NCI-H1048 (cell line): ENCODE measurements at regions not wholly inside any gene's neighbourhood (a gene's known extent, or its start where the extent isn't known, plus 50 kb on each side); places are given as distances from the start of the nearest gene placed in this dataset.
"Not testable (repeated sequence)": the region's sequence is repeated elsewhere in the genome, so short reads cannot be mapped to it uniquely, and the experiment has no call there.

Experiments used
- DNase-seq: peaks from one replicate; lab custom pipeline; 2025; lab: John Stamatoyannopoulos, UW

DNA sequence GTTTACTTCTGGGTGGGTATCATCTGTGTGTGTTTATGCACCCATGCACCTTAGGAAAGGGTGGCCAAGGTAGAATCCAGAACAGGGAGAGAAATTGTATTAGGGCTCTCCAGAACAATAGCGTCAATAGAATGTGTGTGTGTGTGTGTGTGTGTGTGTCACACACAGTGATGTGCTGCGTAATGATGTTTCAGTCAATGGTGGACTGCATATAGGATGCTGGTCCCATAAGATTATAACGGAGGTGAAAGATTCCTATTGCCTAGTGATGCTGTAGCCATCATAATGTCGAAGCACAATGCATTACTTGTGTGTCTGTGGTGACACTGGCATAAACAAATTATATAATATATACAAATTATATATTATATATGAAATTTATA, 69.3 kb upstream of the PRR23C start:
- DNase-seq: no peak

DNA sequence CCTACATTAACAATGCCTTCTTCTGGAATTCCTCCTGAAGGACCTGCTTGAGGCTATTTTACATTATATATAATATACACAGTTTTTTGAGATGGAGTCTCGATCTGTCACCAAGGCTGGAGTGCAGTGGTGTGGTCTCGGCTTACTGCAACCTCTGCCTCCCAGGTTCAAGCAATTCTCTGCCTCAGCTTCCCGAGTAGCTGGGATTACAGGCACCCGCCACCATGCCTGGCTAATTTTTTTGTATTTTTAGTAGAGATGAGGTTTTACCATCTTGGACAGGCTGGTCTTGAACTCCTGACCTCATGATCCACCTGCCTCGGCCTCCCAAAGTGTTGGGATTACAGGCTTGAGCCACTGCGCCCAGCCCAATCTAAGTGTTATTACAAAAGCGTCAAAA, 71.9 kb upstream of the PRR23C start:
- DNase-seq: not testable (repeated sequence)

DNA sequence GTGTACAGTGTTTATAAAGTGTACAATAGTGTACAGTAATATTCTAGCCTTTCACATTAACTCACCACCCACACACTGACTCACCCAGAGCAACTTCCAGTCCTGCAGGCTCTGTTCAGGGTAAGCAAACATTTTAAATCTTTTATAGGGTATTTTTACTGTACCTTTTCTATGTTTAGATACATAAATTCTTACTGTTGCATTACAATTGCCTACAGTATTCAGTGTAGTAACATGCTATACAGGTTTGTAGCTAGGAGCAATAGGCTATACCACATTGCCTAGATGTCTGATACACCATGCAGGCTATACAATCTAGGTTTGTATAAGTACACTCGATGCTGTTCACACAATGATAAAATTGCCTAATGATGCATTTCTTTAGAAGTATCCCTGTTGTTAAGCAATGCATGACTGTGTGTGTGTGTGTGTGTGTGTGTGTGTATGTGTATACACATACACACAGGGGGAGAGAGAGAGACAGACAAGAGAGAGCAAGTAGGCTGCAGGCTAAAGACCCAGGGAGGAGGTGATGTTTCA, 72.5 kb upstream of the PRR23C start:
- DNase-seq: no peak

DNA sequence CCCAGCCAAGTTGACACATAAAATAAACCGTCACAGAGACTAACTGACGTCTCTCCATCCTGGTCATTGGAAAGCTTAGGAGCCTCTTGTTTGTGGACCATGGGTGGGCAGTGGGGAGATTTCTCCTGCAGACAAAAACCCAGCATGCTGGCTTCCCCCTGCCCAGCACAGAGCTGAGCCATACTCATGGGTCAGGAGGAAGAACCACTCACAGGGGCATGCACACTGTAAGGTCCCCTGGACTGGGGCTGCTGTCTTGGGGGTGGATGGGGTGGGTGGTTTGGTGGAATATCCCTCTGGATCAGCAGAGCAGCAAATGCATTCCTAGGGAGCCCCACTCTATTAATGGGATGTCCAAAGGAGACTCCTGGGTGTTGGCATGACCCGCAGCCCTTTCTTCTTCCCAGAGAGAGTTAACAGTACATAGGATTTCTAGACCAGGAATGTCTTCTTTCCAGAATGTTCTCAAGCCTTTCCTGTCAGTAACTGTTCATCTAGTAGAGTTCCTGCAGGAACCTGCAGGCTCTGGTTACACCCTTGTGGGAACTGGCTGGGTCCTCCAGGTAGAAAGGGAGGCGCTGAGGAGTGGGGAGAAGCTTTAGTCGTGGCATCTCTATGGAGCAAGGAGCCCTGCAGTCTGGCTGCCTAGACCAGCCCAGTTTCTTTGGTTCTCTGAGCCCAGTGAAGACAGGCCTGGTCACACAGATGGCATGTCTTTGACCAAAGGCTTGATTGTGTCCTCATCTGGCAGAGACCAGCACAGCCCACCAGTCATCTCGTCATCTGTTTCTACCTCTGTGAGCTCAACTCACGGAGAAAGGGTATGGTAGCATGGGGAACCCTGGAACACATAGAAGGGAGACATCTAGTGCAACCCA, 73.4 kb upstream of the PRR23C start:
- DNase-seq: no peak

DNA sequence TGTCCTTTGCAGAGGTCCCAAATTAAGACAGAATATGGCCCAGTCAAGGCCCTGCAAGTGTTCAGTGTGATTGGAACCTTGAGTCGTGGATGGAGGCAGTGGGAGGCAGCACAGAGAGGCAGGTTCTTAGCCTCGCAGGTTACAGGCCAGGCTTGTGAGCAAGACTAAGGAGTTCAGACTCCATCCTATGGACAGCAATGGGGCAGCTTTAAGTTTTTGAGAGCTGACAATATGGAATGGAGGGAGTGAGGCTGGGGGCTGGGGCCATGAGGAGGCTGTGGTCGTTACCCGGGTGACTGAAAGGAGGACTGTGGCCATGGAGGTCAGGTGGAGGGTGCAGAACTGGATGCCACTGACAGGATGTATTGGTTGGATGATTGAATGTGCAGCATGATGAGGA, 74.1 kb upstream of the PRR23C start:
- DNase-seq: no peak

DNA sequence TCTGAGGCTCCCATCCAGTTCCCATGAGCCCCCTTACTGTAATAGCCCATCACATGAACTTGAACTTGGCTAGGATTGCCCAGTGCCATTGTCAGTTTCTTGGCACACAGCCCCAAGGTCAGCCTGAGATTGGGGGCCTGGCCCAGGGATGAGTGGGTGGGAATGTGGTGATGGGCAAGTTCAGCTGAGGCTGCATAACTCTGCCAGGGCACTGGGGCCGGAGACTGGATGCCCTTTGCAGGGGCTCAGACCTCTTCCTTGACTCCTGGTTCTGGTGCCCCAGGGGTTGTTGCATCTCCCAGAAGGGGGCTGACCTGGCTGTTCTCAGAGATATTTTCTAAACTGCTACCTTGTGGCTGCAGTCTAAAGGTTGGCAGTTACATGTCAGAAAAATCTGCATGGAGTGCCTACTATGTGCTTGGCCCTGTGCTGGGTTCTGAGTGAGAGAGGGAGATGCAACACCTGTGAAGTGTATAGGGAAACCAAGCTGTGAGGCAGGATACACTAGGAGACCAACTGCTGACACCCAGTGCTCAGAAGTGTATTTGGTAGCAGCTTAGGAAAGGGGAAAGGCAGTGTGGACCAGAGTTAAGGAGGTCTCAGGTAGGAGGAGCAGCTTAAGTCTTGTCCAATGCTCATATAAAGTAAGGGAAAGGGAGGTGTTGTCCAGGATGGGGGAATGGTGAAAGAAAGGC, 74.8 kb upstream of the PRR23C start:
- no peak for DNase-seq

DNA sequence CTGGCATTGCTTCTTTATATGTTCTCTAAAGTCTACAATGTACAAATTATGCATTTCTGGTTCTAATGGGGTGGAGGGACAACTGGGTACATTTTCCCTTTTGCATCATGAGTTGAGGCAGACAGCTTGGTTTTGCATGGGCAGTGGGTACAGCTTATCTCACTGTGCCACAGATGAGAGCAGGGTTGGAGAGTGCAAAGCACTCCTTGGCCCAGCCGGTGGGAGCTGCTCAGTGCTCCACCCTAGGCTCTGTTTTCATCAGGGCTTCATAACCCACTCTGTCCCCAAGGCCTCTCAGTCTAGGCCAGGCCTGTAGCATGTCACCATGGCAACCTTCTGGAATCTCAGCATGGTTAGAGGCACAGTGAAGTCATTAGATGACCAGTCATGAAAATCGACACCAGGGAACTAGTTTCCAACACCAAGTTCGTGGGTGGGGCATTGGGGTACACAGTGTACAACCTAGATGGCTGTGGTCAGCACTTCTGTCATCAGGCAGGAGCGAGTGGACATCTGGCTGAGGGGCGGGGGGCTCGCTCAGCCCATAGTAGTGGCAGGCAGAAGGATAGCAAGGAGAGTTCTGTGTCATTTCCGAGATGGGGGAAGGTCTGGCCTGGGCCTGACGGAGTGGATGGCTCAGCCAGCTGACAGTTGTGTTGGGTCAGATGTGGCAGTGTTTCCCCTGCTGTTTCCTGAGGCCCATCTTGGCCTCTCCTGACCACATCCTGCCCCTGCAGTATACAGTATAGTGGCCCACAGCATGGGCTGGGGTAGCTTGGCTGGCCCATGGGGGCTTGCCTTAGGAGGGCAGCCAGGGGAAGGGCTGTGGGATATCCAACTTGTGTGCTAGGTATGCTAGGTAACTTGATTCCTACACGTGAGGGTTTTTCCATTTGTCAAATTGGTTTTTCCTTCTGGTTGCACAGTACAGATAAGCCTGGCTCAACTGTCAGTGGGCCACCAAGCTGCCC, 75.7 kb upstream of the PRR23C start:
- no peak for DNase-seq

DNA sequence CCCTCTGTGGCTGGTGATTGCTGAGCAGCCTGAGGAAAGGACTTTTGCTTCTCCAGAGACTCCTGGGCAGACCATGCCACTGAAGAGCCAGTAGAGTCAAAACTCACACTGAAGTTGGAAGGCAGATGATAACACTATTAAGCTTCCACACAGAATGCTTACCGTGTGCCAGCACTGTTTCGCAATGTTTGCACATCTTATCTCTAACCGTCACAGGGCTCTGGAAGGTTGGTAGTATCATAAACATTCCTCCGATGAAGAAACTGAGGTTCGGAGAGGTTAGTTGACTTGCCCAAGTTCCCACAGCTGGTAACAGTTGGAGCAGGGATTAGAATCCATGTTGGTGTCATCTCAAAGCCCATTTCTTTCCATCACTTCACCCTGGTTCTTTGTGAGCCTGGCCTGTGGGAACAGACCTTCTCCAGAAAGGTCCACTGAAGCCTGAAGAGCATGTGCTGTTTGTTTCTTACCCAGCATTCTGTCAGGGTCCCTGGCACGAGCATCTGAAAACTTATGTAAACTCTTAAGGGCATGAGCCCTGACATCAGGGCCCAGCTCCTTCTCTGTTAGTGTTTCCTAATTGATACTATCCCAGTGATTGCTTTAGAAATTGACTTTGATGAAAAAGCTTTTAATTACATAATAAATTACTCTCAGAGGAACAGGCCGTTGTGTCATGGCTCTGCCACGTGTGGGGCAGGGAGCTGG, 77.0 kb upstream of the PRR23C start:
- no peak for DNase-seq

DNA sequence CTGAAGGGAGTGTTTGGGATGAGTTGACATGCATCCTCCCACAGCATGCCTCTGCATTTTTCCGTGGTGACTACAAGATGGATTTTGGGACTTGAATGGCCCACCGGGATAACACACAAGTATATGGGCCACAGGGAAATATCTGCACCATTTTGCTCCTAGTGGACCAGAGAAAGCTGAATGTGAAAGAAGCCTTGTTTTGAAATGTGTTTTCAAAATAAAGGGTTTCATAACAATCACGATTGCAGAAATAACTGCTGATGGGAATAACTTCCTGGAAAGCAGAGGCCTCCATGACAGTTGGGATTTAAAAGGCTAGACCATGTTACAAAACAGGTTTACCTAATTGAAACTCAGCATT, 77.5 kb upstream of the PRR23C start:
- DNase-seq: no peak

DNA sequence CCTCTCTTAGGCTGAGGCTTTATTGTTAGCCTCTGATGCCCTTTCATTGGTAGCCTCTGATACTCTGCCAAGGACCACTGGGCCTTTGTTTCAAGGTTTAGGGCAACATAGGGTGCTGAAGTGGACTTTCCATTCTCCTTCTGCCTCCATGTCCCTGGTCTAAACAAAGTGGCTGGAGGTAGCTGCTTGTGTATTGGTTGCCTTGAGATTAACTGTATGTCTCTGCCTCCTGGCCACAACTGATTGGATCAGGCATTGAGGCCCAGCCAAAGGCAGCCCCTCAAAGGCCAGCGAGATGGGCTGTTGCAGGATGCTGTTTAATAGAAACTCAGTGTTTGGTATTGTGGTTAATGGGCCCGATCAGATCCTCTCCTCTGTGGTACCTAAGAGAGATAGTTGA, 77.9 kb upstream of the PRR23C start:
- DNase-seq: no peak

DNA sequence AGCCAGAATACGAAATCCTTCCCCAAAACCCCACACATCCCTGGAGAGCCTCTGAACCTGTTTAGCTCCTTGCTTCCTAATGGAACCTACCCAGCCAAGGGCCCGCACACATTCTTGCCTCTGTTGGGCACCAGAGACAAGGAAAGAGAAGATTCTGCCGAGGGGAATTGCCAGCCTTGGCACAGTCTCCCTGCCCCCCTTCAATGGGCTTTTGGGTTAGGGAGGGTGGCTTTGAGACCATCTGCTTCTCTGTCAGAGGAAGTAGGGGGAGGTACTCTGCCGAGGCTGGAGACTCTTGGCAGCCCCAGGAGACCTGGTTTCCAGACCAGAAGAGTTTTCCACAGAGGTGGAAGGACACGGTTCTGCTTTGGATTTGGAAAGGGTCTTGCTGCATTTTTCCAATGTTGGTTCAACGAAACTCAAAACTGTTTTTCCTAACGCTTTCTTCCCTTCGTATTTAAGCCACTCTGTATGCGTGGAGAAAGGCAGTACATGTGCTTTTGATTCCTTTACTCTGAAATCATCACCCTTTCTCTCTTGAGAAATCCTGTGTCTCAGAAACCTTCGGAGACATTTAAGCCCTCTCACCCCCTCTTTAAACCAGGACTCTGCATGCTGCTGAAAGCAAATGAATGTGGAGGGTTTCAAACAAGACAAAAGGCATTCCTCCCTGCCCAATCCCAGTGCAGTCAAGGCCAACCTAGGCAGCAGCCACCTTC, 78.8 kb upstream of the PRR23C start:
- no peak for DNase-seq

DNA sequence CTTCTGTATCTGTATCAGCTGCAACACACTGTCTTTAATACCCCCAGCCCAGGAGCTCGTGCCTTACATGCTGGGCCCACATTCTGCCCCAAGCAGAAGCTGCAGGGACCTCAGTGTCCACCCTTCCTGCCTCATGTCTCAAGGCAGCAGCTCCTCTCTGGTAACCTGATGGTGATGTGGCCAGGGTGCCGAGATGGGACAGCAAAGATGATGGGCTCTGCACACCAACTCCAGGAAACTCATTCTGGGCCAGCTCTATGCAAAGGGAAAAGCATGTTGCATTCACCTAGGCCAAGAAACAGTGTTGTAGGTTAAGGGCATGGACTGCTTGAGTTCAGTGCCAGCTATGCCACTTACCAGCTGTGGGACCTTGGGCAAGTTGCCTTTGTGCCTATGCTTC, 79.5 kb upstream of the PRR23C start:
- no peak for DNase-seq

DNA sequence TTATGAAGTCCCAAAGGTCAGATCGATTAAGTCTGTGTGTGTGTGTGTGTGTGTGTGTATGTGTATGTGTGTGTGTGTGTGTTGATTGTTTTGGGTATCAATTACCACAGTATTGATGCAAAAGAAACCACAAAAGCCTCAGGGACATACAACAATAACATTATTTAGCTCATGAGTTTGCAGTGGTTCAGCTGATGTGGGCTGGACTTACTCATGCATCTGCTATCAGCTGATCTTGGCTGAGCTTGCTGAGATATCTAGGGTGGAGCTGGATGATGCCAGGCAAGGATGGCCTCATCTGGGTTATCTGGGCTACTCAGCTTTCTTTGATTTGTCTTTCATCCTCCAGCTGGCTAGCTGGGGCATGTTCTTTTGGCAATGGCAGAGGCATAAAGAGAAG, 82.4 kb upstream of the PRR23C start:
- no peak for DNase-seq

DNA sequence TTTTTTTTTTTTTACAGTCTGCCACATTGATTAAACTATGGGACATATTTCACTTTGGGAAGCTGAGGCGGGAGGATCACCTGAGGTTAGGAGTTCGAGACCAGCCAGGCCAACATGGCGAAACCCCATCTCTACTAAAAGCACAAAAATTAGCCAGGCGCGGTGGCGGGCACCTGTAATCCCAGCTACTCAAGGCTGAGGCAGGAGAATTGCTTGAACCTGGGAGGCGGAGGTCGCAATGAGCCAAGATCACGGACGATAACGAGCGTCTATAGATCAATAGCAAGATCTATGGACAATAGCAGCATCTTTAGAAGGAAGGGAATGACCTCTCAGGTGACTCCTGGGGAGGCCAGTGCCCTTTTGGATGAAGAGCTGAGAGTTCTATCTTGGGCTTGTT, 82.9 kb upstream of the PRR23C start:
- not testable (repeated sequence) for DNase-seq

DNA sequence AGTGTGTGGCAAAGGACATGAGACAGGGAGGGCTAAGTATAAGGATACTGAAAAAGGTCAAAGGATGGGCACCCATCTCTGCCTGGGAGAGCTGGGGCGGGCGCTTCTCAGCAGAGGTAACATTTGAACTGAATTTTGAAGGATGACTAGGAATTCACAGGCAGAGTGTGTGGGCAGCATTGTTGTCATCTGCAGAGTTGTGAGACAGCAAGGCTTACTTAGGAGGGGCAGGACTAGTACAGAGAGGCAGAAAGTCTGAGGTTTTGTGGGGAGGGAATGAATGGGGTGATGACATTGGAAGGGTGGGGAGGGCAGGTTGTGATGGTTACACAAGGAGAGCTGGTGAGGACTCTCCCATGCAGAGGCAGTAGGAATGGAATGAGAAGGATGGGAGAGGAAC, 84.1 kb upstream of the PRR23C start:
- no peak for DNase-seq

DNA sequence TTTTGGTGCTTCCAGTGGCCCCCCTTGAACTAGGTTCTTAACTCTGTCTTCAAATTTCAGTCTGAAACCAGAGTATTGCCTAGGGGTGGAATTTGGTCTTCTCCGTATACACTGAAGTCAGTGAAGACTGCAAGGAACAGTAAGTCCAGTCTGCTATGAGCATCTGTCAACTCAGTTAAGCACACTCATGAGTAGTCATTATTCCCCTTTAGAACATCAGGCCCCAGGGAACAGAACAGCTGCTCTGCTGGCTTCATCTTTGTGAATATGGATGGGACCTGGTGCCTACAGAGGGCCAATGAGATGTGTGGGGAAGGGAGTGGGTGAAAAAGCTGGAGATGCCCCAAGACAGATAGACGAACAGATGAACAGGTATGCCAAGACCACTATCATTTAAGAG, 85.2 kb upstream of the PRR23C start:
- DNase-seq: no peak

DNA sequence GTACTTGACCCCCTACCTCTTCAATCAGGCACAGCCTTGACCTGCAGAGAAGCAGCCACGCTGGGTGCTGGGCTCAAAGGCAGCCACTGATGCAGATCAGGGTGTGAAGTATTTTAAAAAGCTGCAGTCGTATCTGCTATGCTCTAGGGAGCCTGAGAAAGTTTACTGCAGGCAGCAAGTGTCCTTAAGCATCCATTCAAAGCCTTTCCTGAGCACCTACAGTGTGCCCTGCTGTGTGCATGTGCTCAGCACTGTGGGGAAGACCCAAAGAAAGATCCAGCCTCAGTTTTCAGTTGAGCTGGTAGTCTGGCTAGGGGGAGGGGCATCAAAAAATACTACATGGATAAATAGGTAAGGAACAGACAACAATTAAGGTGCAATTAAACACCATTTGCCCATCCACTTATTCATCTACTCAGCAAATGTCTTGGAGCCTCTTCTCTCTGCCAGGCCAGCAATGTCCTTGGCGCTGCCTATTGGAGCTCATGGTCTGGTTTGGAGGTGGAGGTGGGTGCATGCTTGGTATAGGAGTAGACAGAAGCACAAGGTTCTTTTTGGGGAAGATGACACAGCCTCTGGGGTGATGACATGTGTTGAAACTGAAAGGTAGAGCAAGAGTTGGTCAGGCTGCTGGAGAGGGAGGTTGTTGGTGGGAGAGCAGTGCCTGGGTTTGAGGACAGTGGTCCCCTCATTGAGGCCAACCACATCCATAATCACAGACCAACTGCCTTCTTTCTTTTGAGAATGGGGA, 85.9 kb upstream of the PRR23C start:
- no peak for DNase-seq

DNA sequence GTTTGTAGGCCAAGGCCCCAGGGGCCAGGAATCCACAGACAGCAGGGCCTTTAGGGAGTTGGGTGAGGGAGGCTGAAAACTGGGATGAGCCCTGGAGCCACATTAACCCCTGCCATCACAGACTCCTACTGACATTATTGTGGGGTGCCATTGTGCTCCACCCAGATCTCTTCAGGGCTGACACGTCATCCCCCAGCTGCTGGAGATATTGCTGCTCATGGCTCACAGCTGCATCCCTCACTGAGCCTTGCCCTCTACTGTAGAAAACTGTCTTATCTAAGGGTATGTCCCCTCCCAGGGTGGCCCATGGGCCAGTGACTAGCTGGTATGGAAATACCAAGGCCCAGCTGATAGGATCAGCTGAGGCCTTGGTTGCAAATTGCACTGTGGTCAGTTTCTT, 87.3 kb upstream of the PRR23C start:
- DNase-seq: no peak

DNA sequence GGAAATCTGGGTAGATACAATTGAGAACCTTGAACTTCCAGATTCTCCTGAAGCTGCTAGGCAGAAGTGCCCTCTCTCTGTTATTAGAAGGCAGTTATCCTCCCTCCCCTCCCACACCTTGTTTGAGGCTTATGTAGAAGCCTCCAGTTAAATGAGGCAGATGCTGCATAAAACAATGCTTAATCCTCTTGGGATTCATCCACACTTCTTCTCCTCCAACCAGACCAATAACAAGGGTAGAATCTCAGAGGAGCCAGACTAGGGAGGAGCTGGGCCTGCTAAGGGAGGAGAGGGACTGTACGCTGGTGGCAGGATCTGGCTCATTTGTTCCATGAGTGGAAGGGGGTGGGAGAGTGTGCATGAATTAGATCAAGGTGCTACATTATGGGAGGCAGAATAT, 88.3 kb upstream of the PRR23C start:
- DNase-seq: no peak

DNA sequence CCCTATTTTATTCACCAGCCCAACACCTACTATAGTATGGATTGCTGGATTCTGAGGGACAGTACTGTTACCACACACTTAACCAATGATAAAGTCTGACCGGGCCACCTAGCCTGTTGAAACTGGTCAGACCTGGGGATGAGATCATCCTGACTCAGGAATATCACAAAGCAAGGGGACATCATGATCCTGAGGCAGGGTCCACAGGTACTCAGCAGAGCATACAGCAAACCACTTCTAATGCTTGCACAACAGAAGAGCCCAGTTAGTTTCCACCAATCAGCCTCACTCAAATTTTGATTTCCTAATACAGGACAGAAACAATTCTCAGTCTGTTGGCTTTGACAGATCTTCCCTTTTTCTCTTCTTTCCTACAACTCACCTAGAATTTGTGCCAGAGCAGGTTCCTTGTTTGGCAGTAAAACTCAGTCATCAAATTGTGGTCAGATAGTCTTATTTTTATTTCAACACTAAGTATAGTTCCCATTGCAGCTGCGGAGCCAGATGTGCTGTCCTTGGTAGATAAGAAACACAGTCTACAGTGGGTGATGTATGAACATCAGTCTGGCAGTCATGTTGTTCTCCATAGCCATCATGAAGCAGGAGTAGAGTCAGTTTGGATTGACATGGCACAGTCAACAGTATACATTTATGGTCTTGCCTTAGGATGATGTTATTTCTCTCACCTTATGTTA, 90.1 kb upstream of the PRR23C start:
- DNase-seq: no peak
